Left lung (tissue), 4 donors: ENCODE measurements at regions not wholly inside any gene's neighbourhood (a gene's known extent, or its start where the extent isn't known, plus 50 kb on each side); places are given as distances from the start of the nearest gene placed in this dataset.

Experiments used
- ATAC-seq: fragments of 200-7000 bp; cut with Tn5 transposase; one replicate; pipeline ENCODE4 v1.9.1; 2020; ENCODE audit warnings: moderate library complexity
- DNase-seq, 4 donors: peaks; one replicate each; pipeline ENCODE4 v3.0.0-alpha.2; 2013 to 2020
- H3K27ac ChIP-seq, 2 donors: fragments of 200-600 bp; sonication (generic) in 1 of 2; one replicate each; pipeline versions ENCODE4 v1.5.0 to v1.8.0; 2020 to 2021
- H3K27me3 ChIP-seq, 2 donors: fragments of 200-600 bp; sonication (generic) in 1 of 2; one replicate each; pipeline versions ENCODE4 v1.5.0 to v1.8.0; 2020 to 2021
- H3K36me3 ChIP-seq, 2 donors: fragments of 200-600 bp; sonication (generic) in 1 of 2; one replicate each; pipeline versions ENCODE4 v1.5.0 to v1.8.0; 2020 to 2021
- H3K4me1 ChIP-seq, 2 donors: fragments of 200-600 bp; one replicate each; pipeline ENCODE4 v1.8.0; 2021
- H3K4me3 ChIP-seq, 2 donors: fragments of 200-600 bp; sonication (generic) in 1 of 2; one replicate each; pipeline versions ENCODE4 v1.5.0 to v1.8.0; 2020 to 2021; ENCODE audit warnings: mild to moderate bottlenecking in 1 of 2
- H3K9me3 ChIP-seq, 2 donors: fragments of 200-600 bp; sonication (generic) in 1 of 2; one replicate each; pipeline versions ENCODE4 v1.5.0 to v1.8.0; 2020 to 2021
- CTCF ChIP-seq, 2 donors: fragments of 200-600 bp; sonication (generic) in 1 of 2; IDR thresholded peaks; one replicate each; pipeline versions ENCODE4 v1.5.0 to v1.8.0; 2021; ENCODE audit warnings: antibody characterized with exemption in 2 of 2
- intact Hi-C, 2 donors: fragments of 100-400 bp; cut with DNase I; formaldehyde crosslinking; loops; one replicate each; pipeline versions ENCODE4 v1.11.2 to v1.14.2; 2022
- donor health status: DM: no; HTN: yes; CAD: no.
- donor health status: DM: no; HTN: no; CAD: no.

- intact Hi-C loops = no loop called here
- H3K4me3 ChIP-seq = no peak overlapping the region
- no peak for DNase-seq
Measured at GRCh38 chr12:47560415-47560814, 145.4 kb downstream of the RPAP3 start.

GRCh38 chr12:47558625-47559345, 147.0 kb downstream of the RPAP3 start:
- Histone ChIP-seq H3K27ac (no peak overlapping the region), H3K4me3 (no peak overlapping the region), H3K36me3 (no peaks in the 10 kb centered on the region), H3K9me3 (peaks cover 0 to 7% of the 10 kb centered on the region in 2 donors), H3K27me3 (no peaks in the 10 kb centered on the region), H3K4me1 (peaks cover 0 to 3% of the 10 kb centered on the region in 2 donors)
- ATAC-seq = no peak
- no peak for DNase-seq
- intact Hi-C loops = no loop called here
- no peak for TF ChIP-seq CTCF (IDR thresholded peaks at IDR 0.05)

More at GRCh38 chr12:47560415-47560814, 145.4 kb downstream of the RPAP3 start:
- peaks cover 0 to 3% of the 10 kb centered on the region in 2 donors for H3K4me1 ChIP-seq
- no peaks in the 10 kb centered on the region for H3K9me3 ChIP-seq
- no peaks in the 10 kb centered on the region for H3K36me3 ChIP-seq
- H3K27ac ChIP-seq = peak overlapping the region in 1 of 2 donors; percentile 73
- TF ChIP-seq CTCF (IDR thresholded peaks at IDR 0.05) = no peak
- no peaks in the 10 kb centered on the region for H3K27me3 ChIP-seq
- ATAC-seq = no peak

GRCh38 chr12:47557386-47557785, 148.4 kb downstream of the RPAP3 start:
- H3K27ac ChIP-seq = no peak overlapping the region
- peaks cover 0 to 3% of the 10 kb centered on the region in 2 donors for H3K4me1 ChIP-seq
- ATAC-seq (no peak), DNase-seq (no peak)
- H3K9me3 ChIP-seq = peaks cover 0 to 21% of the 10 kb centered on the region in 2 donors
- no peak overlapping the region for H3K4me3 ChIP-seq
- TF ChIP-seq CTCF (IDR thresholded peaks at IDR 0.05) = no peak
- no peaks in the 10 kb centered on the region for H3K27me3 ChIP-seq
- no peaks in the 10 kb centered on the region for H3K36me3 ChIP-seq
- intact Hi-C loops = no loop called here

GRCh38 chr12:47556261-47557030, 149.4 kb downstream of the RPAP3 start:
- intact Hi-C loops = no loop called here
- TF ChIP-seq CTCF (IDR thresholded peaks at IDR 0.05) = no peak
- no peak for ATAC-seq

GRCh38 chr12:47554046-47554653, 151.7 kb downstream of the RPAP3 start:
- H3K4me3 ChIP-seq = no peak overlapping the region
- DNase-seq = no peak
- intact Hi-C loops = no loop called here
- H3K4me1 ChIP-seq = no peaks in the 10 kb centered on the region
- TF ChIP-seq CTCF (IDR thresholded peaks at IDR 0.05) = no peak
- H3K9me3 ChIP-seq = peaks cover 0 to 25% of the 10 kb centered on the region in 2 donors
- no peaks in the 10 kb centered on the region for H3K27me3 ChIP-seq
- ATAC-seq = no peak
- H3K27ac ChIP-seq = no peak overlapping the region
- H3K36me3 ChIP-seq = no peaks in the 10 kb centered on the region

More at GRCh38 chr12:47556261-47557030, 149.4 kb downstream of the RPAP3 start:
- Histone ChIP-seq H3K4me3 (no peak overlapping the region), H3K36me3 (no peaks in the 10 kb centered on the region), H3K27me3 (no peaks in the 10 kb centered on the region), H3K27ac (no peak overlapping the region), H3K4me1 (peaks cover 0 to 3% of the 10 kb centered on the region in 2 donors), H3K9me3 (peaks cover 0 to 25% of the 10 kb centered on the region in 2 donors)
- no peak for DNase-seq
